ENCODE measurements at regions not wholly inside any gene's neighbourhood (a gene's known extent, or its start where the extent isn't known, plus 50 kb on each side); places are given as distances from the start of the nearest gene placed in this dataset.

DNA sequence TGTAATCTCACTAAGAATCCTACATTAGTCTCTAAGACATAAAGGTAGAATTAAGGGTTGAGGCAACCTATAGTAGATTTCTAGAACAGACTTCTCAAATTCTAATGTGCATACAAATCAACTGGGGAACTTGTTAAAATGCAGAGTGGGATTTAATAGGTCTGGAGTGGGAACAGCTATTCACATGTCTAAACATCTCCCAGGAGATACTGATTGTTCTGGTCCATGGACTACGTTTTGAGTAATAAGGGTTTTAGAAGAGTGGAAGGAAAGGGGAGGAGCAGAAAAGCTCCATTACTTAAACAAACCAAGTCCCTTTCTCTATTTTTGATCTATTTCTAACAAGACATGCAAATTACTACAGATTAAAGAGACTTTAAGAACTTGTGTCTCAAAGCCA lies 524.8 kb downstream of the TUSC7 start:
- H3K4me3 Mint-ChIP-seq: no peak overlapping the region
- no peak for DNase-seq
- peak overlapping the region; percentile 6 for H3K27ac ChIP-seq (ENCODE audit: low read depth, low read length)
- no peaks in the 10 kb centered on the region for H3K27me3 Mint-ChIP-seq (ENCODE audit: insufficient read depth)
- no peaks in the 10 kb centered on the region for H3K36me3 Mint-ChIP-seq (ENCODE audit: low read depth)
- no peak overlapping the region for H3K27ac Mint-ChIP-seq
- no peaks in the 10 kb centered on the region for H3K9me3 Mint-ChIP-seq
- no peak overlapping the region for H3K9ac ChIP-seq (ENCODE audit: extremely low read depth, low read length, poor library complexity, severe bottlenecking)
- WGBS, 2 experiments (ENCODE audit: insufficient coverage in 1 of 2, insufficient read length in 1 of 2): no CpG with 5 or more reads among the region's 1 CpG
- H3K36me3 ChIP-seq (ENCODE audit: control insufficient read depth, insufficient read depth, low read length): no peaks in the 10 kb centered on the region
- TF ChIP-seq, protein P1, sequence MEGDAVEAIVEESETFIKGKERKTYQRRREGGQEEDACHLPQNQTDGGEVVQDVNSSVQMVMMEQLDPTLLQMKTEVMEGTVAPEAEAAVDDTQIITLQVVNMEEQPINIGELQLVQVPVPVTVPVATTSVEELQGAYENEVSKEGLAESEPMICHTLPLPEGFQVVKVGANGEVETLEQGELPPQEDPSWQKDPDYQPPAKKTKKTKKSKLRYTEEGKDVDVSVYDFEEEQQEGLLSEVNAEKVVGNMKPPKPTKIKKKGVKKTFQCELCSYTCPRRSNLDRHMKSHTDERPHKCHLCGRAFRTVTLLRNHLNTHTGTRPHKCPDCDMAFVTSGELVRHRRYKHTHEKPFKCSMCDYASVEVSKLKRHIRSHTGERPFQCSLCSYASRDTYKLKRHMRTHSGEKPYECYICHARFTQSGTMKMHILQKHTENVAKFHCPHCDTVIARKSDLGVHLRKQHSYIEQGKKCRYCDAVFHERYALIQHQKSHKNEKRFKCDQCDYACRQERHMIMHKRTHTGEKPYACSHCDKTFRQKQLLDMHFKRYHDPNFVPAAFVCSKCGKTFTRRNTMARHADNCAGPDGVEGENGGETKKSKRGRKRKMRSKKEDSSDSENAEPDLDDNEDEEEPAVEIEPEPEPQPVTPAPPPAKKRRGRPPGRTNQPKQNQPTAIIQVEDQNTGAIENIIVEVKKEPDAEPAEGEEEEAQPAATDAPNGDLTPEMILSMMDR (conservative IDR thresholded peaks at IDR 0.05): no peak
- no peaks in the 10 kb centered on the region for H3K4me1 ChIP-seq (ENCODE audit: control insufficient read depth, insufficient read depth, low read length)
- no peaks in the 10 kb centered on the region for H3K9me3 ChIP-seq (ENCODE audit: control insufficient read depth, low read length)
- no peak overlapping the region for H3K4me3 ChIP-seq (ENCODE audit: low read length)
- no peaks in the 10 kb centered on the region for H3K27me3 ChIP-seq (ENCODE audit: control insufficient read depth, insufficient read depth, low read length, poor library complexity, severe bottlenecking)
- no peaks in the 10 kb centered on the region for H3K4me1 Mint-ChIP-seq

DNA sequence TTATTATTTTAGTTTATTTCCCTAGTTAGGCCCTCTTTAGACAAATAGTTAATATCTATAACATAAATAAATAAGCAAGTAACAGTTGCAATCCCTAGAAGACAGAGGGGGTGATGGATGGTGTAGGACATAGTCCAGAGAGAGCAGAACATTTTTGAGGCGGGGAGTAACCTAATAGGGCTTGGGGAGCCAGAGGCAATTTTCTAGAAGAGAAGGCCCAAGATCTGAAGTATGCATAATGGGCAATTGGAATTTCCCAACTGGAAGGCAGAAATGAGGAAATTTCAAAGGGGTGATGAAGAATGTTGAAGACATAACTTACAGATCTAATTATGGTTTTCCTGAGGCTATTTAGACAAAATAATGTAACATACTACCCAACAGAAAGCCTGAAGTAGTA lies 525.7 kb downstream of the TUSC7 start:
- H3K4me1 ChIP-seq (ENCODE audit: control insufficient read depth, insufficient read depth, low read length): no peaks in the 10 kb centered on the region
- Mint-ChIP-seq H3K36me3 (ENCODE audit: low read depth) (no peaks in the 10 kb centered on the region), H3K27ac (no peak overlapping the region), H3K27me3 (ENCODE audit: insufficient read depth) (no peaks in the 10 kb centered on the region), H3K4me1 (no peaks in the 10 kb centered on the region), H3K9me3 (no peaks in the 10 kb centered on the region), H3K4me3 (no peak overlapping the region)
- H3K9me3 ChIP-seq (ENCODE audit: control insufficient read depth, low read length): no peaks in the 10 kb centered on the region
- no peak overlapping the region for H3K4me3 ChIP-seq (ENCODE audit: low read length)
- TF ChIP-seq, protein P1 (conservative IDR thresholded peaks at IDR 0.05): no peak
- DNase-seq: no peak
- H3K36me3 ChIP-seq (ENCODE audit: control insufficient read depth, insufficient read depth, low read length): no peaks in the 10 kb centered on the region
- no peak overlapping the region for H3K27ac ChIP-seq (ENCODE audit: low read depth, low read length)
- WGBS, 2 experiments (ENCODE audit: insufficient coverage in 1 of 2, insufficient read length in 1 of 2): 91 to 100% methylated on average over 1 of the region's 1 CpG
- H3K9ac ChIP-seq (ENCODE audit: extremely low read depth, low read length, poor library complexity, severe bottlenecking): no peak overlapping the region
- H3K27me3 ChIP-seq (ENCODE audit: control insufficient read depth, insufficient read depth, low read length, poor library complexity, severe bottlenecking): no peaks in the 10 kb centered on the region

DNA sequence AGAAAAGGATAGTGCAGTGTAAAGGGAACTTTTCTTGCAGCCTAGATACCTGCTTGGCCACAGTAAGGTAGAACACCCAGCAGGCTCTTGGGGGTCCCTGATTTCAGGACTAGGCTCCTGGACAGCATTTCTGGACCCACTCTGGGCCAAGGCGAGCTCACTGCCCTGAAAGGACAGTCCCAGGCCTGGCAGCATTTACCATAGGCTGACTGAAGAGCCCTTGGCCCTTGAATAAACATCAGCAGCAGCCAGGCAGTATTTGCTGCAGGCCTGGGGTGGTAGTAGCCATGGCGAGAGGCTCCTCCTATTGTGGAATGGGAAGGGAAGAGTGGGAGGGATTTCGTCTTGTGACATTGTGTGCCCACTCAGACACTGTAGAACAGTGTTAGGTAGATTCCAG lies 529.2 kb downstream of the TUSC7 start:
- WGBS, 2 experiments (ENCODE audit: insufficient coverage in 1 of 2, insufficient read length in 1 of 2): 88% methylated on average over 3 of the region's 3 CpGs; no CpG with 5 or more reads in 1 of the 2 experiments
- peak; percentile 68 for DNase-seq
- Mint-ChIP-seq H3K4me3 (no peak overlapping the region), H3K27ac (no peak overlapping the region), H3K36me3 (ENCODE audit: low read depth) (no peaks in the 10 kb centered on the region), H3K4me1 (no peaks in the 10 kb centered on the region), H3K9me3 (no peaks in the 10 kb centered on the region), H3K27me3 (ENCODE audit: insufficient read depth) (no peaks in the 10 kb centered on the region)
- H3K27me3 ChIP-seq (ENCODE audit: control insufficient read depth, insufficient read depth, low read length, poor library complexity, severe bottlenecking): no peaks in the 10 kb centered on the region
- H3K27ac ChIP-seq (ENCODE audit: low read depth, low read length): no peak overlapping the region
- no peaks in the 10 kb centered on the region for H3K36me3 ChIP-seq (ENCODE audit: control insufficient read depth, insufficient read depth, low read length)
- no peaks in the 10 kb centered on the region for H3K4me1 ChIP-seq (ENCODE audit: control insufficient read depth, insufficient read depth, low read length)
- TF ChIP-seq, protein P1 (conservative IDR thresholded peaks at IDR 0.05): no peak
- H3K9me3 ChIP-seq (ENCODE audit: control insufficient read depth, low read length): no peaks in the 10 kb centered on the region
- H3K4me3 ChIP-seq (ENCODE audit: low read length): no peak overlapping the region
- H3K9ac ChIP-seq (ENCODE audit: extremely low read depth, low read length, poor library complexity, severe bottlenecking): no peak overlapping the region

Data from endodermal cell (in vitro differentiated cells).